Body of pancreas (tissue), 4 donors: ENCODE measurements at regions not wholly inside any gene's neighbourhood (a gene's known extent, or its start where the extent isn't known, plus 50 kb on each side); places are given as distances from the start of the nearest gene placed in this dataset.

Experiments
- ATAC-seq: fragments of 150-250 bp; one replicate; pipeline ENCODE4 v1.9.1; 2016
- DNase-seq, 4 donors: peaks; one replicate each; pipeline ENCODE4 v3.0.0-alpha.2; 2019
- H3K27ac ChIP-seq, 4 donors: fragments of 200-600 bp; sonication (generic); 1 replicate in 3 of 4; 2 replicates in 1 of 4; pipeline versions ENCODE4 v1.5.1 to v1.6.1; 2016 to 2019; ENCODE audit warnings: mild to moderate bottlenecking in 1 of 4, mixed read lengths in 1 of 4, moderate library complexity in 1 of 4
- H3K27me3 ChIP-seq, 2 donors: fragments of 200-600 bp; sonication (generic); one replicate each; pipeline ENCODE4 v1.6.0; 2016; ENCODE audit warnings: mild to moderate bottlenecking in 1 of 2
- H3K36me3 ChIP-seq, 2 donors: fragments of 200-600 bp; sonication (generic); replicated peaks in 1 of 2; 2 replicates each; pipeline ENCODE4 v1.5.1; 2016; ENCODE audit warnings: low read depth in 2 of 2; ENCODE audit not compliant: insufficient read depth in 1 of 2
- H3K4me1 ChIP-seq: fragments of 200-600 bp; sonication (generic); one replicate; pipeline ENCODE4 v1.6.0; 2016
- H3K4me3 ChIP-seq, 2 donors: fragments of 200-600 bp; sonication (generic); 1 replicate in 1 of 2; 2 replicates in 1 of 2; pipeline ENCODE4 v1.5.1; 2016 to 2019
- H3K9me3 ChIP-seq, 3 donors: fragments of 200-600 bp; sonication (generic); 1 replicate in 2 of 3; 2 replicates in 1 of 3; pipeline ENCODE4 v1.5.1; 2016
- CTCF ChIP-seq, 7 experiments: fragments of 450-650 bp in 4 of 7; fragments of 200-600 bp in 3 of 7; sonication (generic) in 3 of 7; IDR thresholded peaks; one replicate each; pipeline ENCODE4 v1.5.1; 2016 to 2019; ENCODE audit warnings: antibody characterized with exemption in 7 of 7
- POLR2A ChIP-seq, 3 donors: fragments of 450-650 bp; IDR thresholded peaks; one replicate each; pipeline ENCODE4 v1.6.1; 2016; ENCODE audit warnings: antibody characterized with exemption in 3 of 3, mild to moderate bottlenecking in 2 of 3
- WGBS, 2 donors: methylation state at CpG; one replicate each; pipeline ENCODE4 v1.1.5; 2017; 5-methylcytosine and 5-hydroxymethylcytosine counted together
- intact Hi-C: fragments of 100-400 bp; cut with DNase I; formaldehyde crosslinking; loops from one replicate; pipeline ENCODE4 v1.15.1; 2023

DNA sequence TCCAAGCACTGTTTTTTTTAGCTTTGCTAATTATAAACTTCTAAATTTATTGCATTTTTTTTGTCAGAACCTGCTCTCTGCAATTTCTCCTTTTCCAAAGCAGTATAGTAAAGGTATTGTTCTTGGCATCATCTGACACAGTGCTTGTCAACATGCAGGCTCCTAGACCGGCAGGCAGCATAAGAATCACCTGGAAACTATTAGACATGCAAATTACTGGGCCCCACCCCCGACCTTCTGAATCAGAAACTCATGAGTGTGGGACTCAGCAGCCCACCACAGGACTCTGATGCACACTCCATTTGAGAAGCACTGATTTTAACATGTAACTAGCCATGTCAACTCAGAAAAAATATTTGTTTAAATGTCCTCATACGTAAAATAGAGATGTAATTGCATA is 551.1 kb upstream of the CELF4 start:
- Histone ChIP-seq H3K4me3 (no peak overlapping the region), H3K27me3 (no peaks in the 10 kb centered on the region), H3K9me3 (no peaks in the 10 kb centered on the region), H3K36me3 (no peaks in the 10 kb centered on the region), H3K27ac (no peak overlapping the region), H3K4me1 (no peaks in the 10 kb centered on the region)
- 49 to 60% methylated on average over 3 of the region's 3 CpGs for WGBS, 2 donors
- intact Hi-C loops = no loop called here
- DNase-seq = no peak
- no peak for TF ChIP-seq CTCF (IDR thresholded peaks at IDR 0.05)
- no peak for ATAC-seq

GRCh38 chr18:38115201-38115600 is 549.6 kb upstream of the CELF4 start:
- DNase-seq (no peak), ATAC-seq (no peak)
- H3K4me1 ChIP-seq = no peaks in the 10 kb centered on the region
- TF ChIP-seq CTCF (IDR thresholded peaks at IDR 0.05) = no peak
- TF ChIP-seq POLR2A (IDR thresholded peaks at IDR 0.05) = no peak
- no peaks in the 10 kb centered on the region for H3K27me3 ChIP-seq
- intact Hi-C loops = no loop called here
- H3K36me3 ChIP-seq = no peaks in the 10 kb centered on the region
- no peaks in the 10 kb centered on the region for H3K9me3 ChIP-seq
- H3K27ac ChIP-seq = no peak overlapping the region
- WGBS, 2 donors = 42 to 56% methylated on average over 1 of the region's 1 CpG
- H3K4me3 ChIP-seq = no peak overlapping the region

- intact Hi-C loops = no loop called here
- Histone ChIP-seq H3K27ac (no peak overlapping the region), H3K36me3 (no peaks in the 10 kb centered on the region), H3K27me3 (no peaks in the 10 kb centered on the region), H3K4me3 (no peak overlapping the region), H3K4me1 (no peaks in the 10 kb centered on the region), H3K9me3 (no peaks in the 10 kb centered on the region)
- DNase-seq (no peak), ATAC-seq (no peak)
- 65 to 74% methylated on average over 1 of the region's 1 CpG for WGBS, 2 donors
- TF ChIP-seq POLR2A (IDR thresholded peaks at IDR 0.05) = no peak
- no peak for TF ChIP-seq CTCF (IDR thresholded peaks at IDR 0.05)
These were observed 521.9 kb upstream of the CELF4 start for GRCh38 chr18:38087538-38087937.

- Histone ChIP-seq H3K36me3 (no peaks in the 10 kb centered on the region), H3K27ac (no peak overlapping the region), H3K9me3 (no peaks in the 10 kb centered on the region), H3K4me1 (no peaks in the 10 kb centered on the region), H3K27me3 (no peaks in the 10 kb centered on the region), H3K4me3 (no peak overlapping the region)
- intact Hi-C loops = no loop called here
- 26 to 79% methylated on average over 1 of the region's 1 CpG for WGBS, 2 donors
- no peak for TF ChIP-seq POLR2A (IDR thresholded peaks at IDR 0.05)
- no peak for TF ChIP-seq CTCF (IDR thresholded peaks at IDR 0.05)
- ATAC-seq = no peak
- no peak for DNase-seq
These were observed 515.9 kb upstream of the CELF4 start for GRCh38 chr18:38081516-38081915.

DNA sequence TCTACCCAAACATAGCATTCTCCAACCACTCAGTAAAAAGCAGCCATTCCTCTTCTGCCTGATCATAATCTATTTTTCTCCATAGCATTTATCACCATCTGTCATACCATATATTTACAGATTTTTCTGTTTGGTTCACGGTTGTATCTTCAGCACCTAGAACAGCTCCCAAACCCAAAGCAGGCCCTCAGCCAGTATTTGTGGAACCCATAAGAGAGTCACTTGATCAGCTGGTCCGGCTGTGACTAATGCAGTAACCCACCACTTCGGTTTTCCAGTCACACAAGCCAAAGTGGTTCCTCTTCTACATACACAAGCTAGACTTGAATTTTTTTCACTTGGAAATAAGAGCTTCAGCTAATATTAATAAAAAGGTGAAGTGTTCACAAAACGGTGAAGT is 511.6 kb upstream of the CELF4 start:
- no peaks in the 10 kb centered on the region for H3K36me3 ChIP-seq
- no peak overlapping the region for H3K4me3 ChIP-seq
- no peaks in the 10 kb centered on the region for H3K9me3 ChIP-seq
- DNase-seq (no peak), ATAC-seq (no peak)
- H3K27ac ChIP-seq = no peak overlapping the region
- H3K4me1 ChIP-seq = no peaks in the 10 kb centered on the region
- WGBS, 2 donors = 39 to 46% methylated on average over 4 of the region's 4 CpGs
- intact Hi-C loops = no loop called here
- no peak for TF ChIP-seq CTCF (IDR thresholded peaks at IDR 0.05)
- TF ChIP-seq POLR2A (IDR thresholded peaks at IDR 0.05) = no peak
- no peaks in the 10 kb centered on the region for H3K27me3 ChIP-seq
